Parathyroid adenoma (tissue), 2 donors: ENCODE measurements at regions not wholly inside any gene's neighbourhood (a gene's known extent, or its start where the extent isn't known, plus 50 kb on each side); places are given as distances from the start of the nearest gene placed in this dataset.

Experiments used
- H2AFZ ChIP-seq: fragments of 300-600 bp; sonication (generic); one replicate; pipeline ENCODE4 v1.7.0; 2017; ENCODE audit warnings: antibody characterized with exemption, mild to moderate bottlenecking
- H3K27ac ChIP-seq: fragments of 300-600 bp; sonication (generic); one replicate; pipeline ENCODE4 v1.7.0; 2017
- H3K27me3 ChIP-seq: fragments of 300-600 bp; sonication (generic); one replicate; pipeline ENCODE4 v1.7.0; 2017; ENCODE audit warnings: low read length; ENCODE audit not compliant: control insufficient read depth, insufficient read depth
- H3K36me3 ChIP-seq: fragments of 300-600 bp; sonication (generic); one replicate; pipeline ENCODE4 v1.7.0; 2017; ENCODE audit warnings: low read length; ENCODE audit not compliant: control insufficient read depth, insufficient read depth
- H3K4me1 ChIP-seq: fragments of 300-600 bp; sonication (generic); one replicate; pipeline ENCODE4 v1.7.0; 2017; ENCODE audit warnings: control low read depth
- H3K4me2 ChIP-seq: fragments of 300-600 bp; sonication (generic); one replicate; pipeline ENCODE4 v1.7.0; 2017; ENCODE audit warnings: low read length
- H3K4me3 ChIP-seq: fragments of 300-600 bp; sonication (generic); one replicate; pipeline ENCODE4 v1.7.0; 2017; ENCODE audit warnings: low read depth, low read length
- H3K79me2 ChIP-seq: fragments of 300-600 bp; sonication (generic); one replicate; pipeline ENCODE4 v1.7.0; 2017; ENCODE audit warnings: control low read depth
- H3K9ac ChIP-seq: fragments of 300-600 bp; sonication (generic); one replicate; pipeline ENCODE4 v1.7.0; 2017; ENCODE audit warnings: mild to moderate bottlenecking
- H3K9me3 ChIP-seq: fragments of 300-600 bp; sonication (generic); one replicate; pipeline ENCODE4 v1.7.0; 2017; ENCODE audit warnings: low read length; ENCODE audit not compliant: control insufficient read depth
- CTCF ChIP-seq: fragments of 300-600 bp; sonication (generic); IDR thresholded peaks from one replicate; pipeline ENCODE4 v1.7.0; 2017; ENCODE audit warnings: antibody characterized with exemption, mild to moderate bottlenecking
- donor health status: primary hyperparathyroidism.

GRCh38 chr16:48997081-48997615 lies 284.5 kb downstream of the CBLN1 start:
- Histone ChIP-seq H2AFZ (no peak overlapping the region), H3K27me3 (no peaks in the 10 kb centered on the region), H3K4me2 (no peak overlapping the region), H3K4me3 (no peak overlapping the region), H3K36me3 (no peaks in the 10 kb centered on the region), H3K79me2 (no peaks in the 10 kb centered on the region), H3K4me1 (peaks cover 2% of the 10 kb centered on the region), H3K9ac (no peak overlapping the region), H3K27ac (no peak overlapping the region), H3K9me3 (no peaks in the 10 kb centered on the region)
- no peak for TF ChIP-seq CTCF

GRCh38 chr16:48978501-48978900 lies 303.1 kb downstream of the CBLN1 start:
- H3K9ac ChIP-seq, result no peak overlapping the region
- no peak overlapping the region for H2AFZ ChIP-seq
- H3K27ac ChIP-seq, result no peak overlapping the region
- no peaks in the 10 kb centered on the region for H3K27me3 ChIP-seq
- no peaks in the 10 kb centered on the region for H3K79me2 ChIP-seq
- H3K4me3 ChIP-seq, result no peak overlapping the region
- TF ChIP-seq CTCF, result no peak
- no peaks in the 10 kb centered on the region for H3K9me3 ChIP-seq
- H3K4me2 ChIP-seq, result no peak overlapping the region
- H3K36me3 ChIP-seq, result no peaks in the 10 kb centered on the region
- no peaks in the 10 kb centered on the region for H3K4me1 ChIP-seq

GRCh38 chr16:48972236-48972635 lies 309.4 kb downstream of the CBLN1 start:
- Histone ChIP-seq H3K4me2 (no peak overlapping the region), H3K79me2 (no peaks in the 10 kb centered on the region), H3K36me3 (no peaks in the 10 kb centered on the region), H3K9me3 (no peaks in the 10 kb centered on the region), H3K4me3 (no peak overlapping the region), H3K27me3 (no peaks in the 10 kb centered on the region), H3K9ac (no peak overlapping the region), H3K27ac (no peak overlapping the region), H2AFZ (no peak overlapping the region), H3K4me1 (no peaks in the 10 kb centered on the region)
- TF ChIP-seq CTCF, result no peak

- TF ChIP-seq CTCF, result no peak
- Histone ChIP-seq H3K36me3 (no peaks in the 10 kb centered on the region), H3K79me2 (no peaks in the 10 kb centered on the region), H3K27ac (no peak overlapping the region), H2AFZ (no peak overlapping the region), H3K4me3 (no peak overlapping the region), H3K4me2 (no peak overlapping the region), H3K4me1 (no peaks in the 10 kb centered on the region), H3K9me3 (no peaks in the 10 kb centered on the region), H3K27me3 (no peaks in the 10 kb centered on the region), H3K9ac (no peak overlapping the region)
Observed at GRCh38 chr16:48971571-48972077, 310.0 kb downstream of the CBLN1 start.

- TF ChIP-seq CTCF, result no peak
- Histone ChIP-seq H3K36me3 (no peaks in the 10 kb centered on the region), H3K9ac (no peak overlapping the region), H3K79me2 (no peaks in the 10 kb centered on the region), H3K4me2 (no peak overlapping the region), H3K4me1 (no peaks in the 10 kb centered on the region), H3K9me3 (no peaks in the 10 kb centered on the region), H3K27me3 (no peaks in the 10 kb centered on the region), H2AFZ (no peak overlapping the region), H3K4me3 (no peak overlapping the region), H3K27ac (no peak overlapping the region)
Observed at GRCh38 chr16:48970216-48970615, 311.4 kb downstream of the CBLN1 start.
